Testis (tissue), 2 donors: ENCODE measurements at regions not wholly inside any gene's neighbourhood (a gene's known extent, or its start where the extent isn't known, plus 50 kb on each side); places are given as distances from the start of the nearest gene placed in this dataset.

Experiments used
- CTCF ChIP-seq, 3 experiments: fragments of 450-650 bp in 2 of 3; fragments of 200-600 bp in 1 of 3; sonication (generic) in 1 of 3; IDR thresholded peaks; one replicate each; pipeline ENCODE4 v1.5.1; 2016 to 2019; ENCODE audit warnings: antibody characterized with exemption in 3 of 3, mild to moderate bottlenecking in 2 of 3, moderate library complexity in 1 of 3
- POLR2A ChIP-seq: fragments of 450-650 bp; IDR thresholded peaks from one replicate; pipeline ENCODE4 v1.6.1; 2017; ENCODE audit warnings: antibody characterized with exemption, mild to moderate bottlenecking, moderate library complexity

GRCh38 chr21:35927262-35927661, 133.1 kb downstream of the SETD4 start:
- TF ChIP-seq CTCF (IDR thresholded peaks at IDR 0.05) (no peak), POLR2A (no peak)
